ENCODE measurements at regions not wholly inside any gene's neighbourhood (a gene's known extent, or its start where the extent isn't known, plus 50 kb on each side); places are given as distances from the start of the nearest gene placed in this dataset.

DNA sequence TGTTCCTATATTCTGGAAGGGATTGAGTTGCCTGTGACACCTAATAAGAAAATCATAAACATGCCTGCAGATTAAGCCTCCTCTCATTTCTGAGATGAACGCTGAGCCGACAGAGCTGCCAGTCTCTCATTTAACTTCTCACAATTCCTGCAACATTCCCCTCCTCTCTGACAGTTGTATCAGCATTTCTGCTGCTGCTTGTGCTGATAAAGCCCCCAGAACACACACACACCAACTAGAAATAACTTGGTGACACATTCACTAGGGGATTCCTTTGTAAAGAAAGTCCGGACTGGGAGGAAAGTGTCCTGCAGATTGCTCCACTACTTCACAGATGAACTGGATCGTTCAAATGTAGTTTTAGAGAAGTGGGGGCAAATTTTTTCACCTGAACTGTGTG lies 437.3 kb downstream of the PLA2G4A start:
- TF ChIP-seq, protein P1, sequence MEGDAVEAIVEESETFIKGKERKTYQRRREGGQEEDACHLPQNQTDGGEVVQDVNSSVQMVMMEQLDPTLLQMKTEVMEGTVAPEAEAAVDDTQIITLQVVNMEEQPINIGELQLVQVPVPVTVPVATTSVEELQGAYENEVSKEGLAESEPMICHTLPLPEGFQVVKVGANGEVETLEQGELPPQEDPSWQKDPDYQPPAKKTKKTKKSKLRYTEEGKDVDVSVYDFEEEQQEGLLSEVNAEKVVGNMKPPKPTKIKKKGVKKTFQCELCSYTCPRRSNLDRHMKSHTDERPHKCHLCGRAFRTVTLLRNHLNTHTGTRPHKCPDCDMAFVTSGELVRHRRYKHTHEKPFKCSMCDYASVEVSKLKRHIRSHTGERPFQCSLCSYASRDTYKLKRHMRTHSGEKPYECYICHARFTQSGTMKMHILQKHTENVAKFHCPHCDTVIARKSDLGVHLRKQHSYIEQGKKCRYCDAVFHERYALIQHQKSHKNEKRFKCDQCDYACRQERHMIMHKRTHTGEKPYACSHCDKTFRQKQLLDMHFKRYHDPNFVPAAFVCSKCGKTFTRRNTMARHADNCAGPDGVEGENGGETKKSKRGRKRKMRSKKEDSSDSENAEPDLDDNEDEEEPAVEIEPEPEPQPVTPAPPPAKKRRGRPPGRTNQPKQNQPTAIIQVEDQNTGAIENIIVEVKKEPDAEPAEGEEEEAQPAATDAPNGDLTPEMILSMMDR (IDR thresholded peaks at IDR 0.05 in 8 of 11, conservative IDR thresholded peaks at IDR 0.05 in 3 of 11): no peak
- Histone ChIP-seq H3K4me3 (no peak overlapping the region), H3K27ac (no peak overlapping the region), H3K36me3 (no peaks in the 10 kb centered on the region), H3K9me3 (no peaks in the 10 kb centered on the region), H3K4me1 (no peaks in the 10 kb centered on the region), H3K27me3 (replicated peaks in 1 of 7) (no peaks in the 10 kb centered on the region)
- no peak for DNase-seq
- 59 to 70% (median 65%) methylated on average over 4 of the region's 4 CpGs for WGBS, 5 donors
- intact Hi-C loops (cut with DNase I; ENCODE audit: low total_unique reads): no loop called here

DNA sequence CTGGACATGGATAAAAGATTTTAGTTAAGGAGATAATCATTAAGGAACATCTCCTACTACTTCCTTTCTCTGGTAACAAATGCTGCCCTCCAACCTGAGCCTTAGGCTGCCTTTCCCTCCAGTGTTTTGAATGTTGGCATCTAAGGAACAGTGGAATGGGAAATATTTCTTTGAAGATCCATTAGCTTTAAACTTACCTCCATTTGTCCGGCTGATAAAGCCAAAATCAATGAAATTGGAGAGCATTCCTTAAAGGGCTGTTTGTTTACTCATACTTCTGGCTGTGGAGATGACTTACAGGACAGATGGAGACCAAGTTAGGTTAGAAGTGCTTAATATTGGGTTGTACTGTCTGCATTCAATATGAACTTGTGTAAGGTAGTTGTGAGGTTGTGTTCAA lies 439.1 kb downstream of the PLA2G4A start:
- H3K36me3 ChIP-seq: no peaks in the 10 kb centered on the region
- H3K9me3 ChIP-seq: no peaks in the 10 kb centered on the region
- WGBS, 5 donors: 58 to 82% (median 75%) methylated on average over 1 of the region's 1 CpG
- intact Hi-C loops (cut with DNase I; ENCODE audit: low total_unique reads): no loop called here
- TF ChIP-seq POLR2AphosphoS5 (IDR thresholded peaks at IDR 0.05) (no peak), POLR2A (IDR thresholded peaks at IDR 0.05) (no peak)
- TF ChIP-seq, protein P1 (IDR thresholded peaks at IDR 0.05 in 8 of 11, conservative IDR thresholded peaks at IDR 0.05 in 3 of 11): no peak
- H3K4me3 ChIP-seq: no peak overlapping the region
- DNase-seq: no peak
- H3K27ac ChIP-seq: no peak overlapping the region
- no peaks in the 10 kb centered on the region for H3K4me1 ChIP-seq
- H3K27me3 ChIP-seq (replicated peaks in 1 of 7): no peaks in the 10 kb centered on the region

DNA sequence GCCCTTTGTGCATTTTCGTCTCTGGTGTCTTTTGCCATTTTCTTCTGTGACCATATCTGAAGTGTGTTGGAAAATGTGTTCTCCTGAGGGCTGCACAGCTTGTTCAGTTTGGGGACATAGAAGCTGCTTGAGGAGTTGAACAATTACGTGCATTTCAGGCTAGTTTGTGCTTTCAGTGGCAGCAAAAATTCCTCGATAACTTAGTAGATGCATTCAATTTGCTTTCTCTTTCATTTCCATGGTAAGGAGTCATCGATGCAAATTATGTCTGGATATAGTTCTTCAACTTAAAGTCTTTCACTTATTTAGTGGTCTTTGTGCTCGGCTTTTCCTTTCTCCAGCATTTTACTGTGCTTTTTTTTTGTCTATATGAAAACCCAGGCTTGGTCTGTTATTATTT lies 441.5 kb downstream of the PLA2G4A start:
- Histone ChIP-seq H3K27ac (no peak overlapping the region), H3K36me3 (no peaks in the 10 kb centered on the region), H3K4me3 (no peak overlapping the region), H3K9me3 (no peaks in the 10 kb centered on the region), H3K4me1 (no peaks in the 10 kb centered on the region), H3K27me3 (replicated peaks in 1 of 7) (no peaks in the 10 kb centered on the region)
- intact Hi-C loops (cut with DNase I; ENCODE audit: low total_unique reads): no loop called here
- DNase-seq: no peak
- 68 to 89% (median 78%) methylated on average over 5 of the region's 5 CpGs for WGBS, 5 donors
- no peak for TF ChIP-seq POLR2AphosphoS5 (IDR thresholded peaks at IDR 0.05)
- no peak for TF ChIP-seq POLR2A (IDR thresholded peaks at IDR 0.05)
- TF ChIP-seq, protein P1 (IDR thresholded peaks at IDR 0.05 in 8 of 11, conservative IDR thresholded peaks at IDR 0.05 in 3 of 11): no peak

DNA sequence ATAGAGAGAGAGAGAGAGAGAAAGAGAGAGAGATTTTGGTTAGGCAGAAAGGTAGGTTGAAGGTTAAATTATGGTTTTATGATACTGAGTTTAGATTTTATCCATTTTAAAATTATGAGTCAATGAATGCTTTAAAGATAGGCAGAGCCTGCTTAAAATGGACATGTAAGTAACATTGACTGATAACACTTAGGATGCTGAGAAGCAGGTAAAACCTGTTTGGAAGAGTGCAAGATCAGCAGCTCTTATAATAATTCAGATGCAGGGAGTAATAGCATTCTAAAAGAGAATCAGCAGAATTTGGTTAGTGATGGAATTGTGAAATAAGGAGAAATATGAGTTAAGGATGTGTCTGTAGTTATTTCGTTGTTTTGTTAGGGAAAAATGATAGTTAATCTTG lies 446.6 kb downstream of the PLA2G4A start:
- TF ChIP-seq, protein P1 (IDR thresholded peaks at IDR 0.05 in 8 of 11, conservative IDR thresholded peaks at IDR 0.05 in 3 of 11): no peak
- TF ChIP-seq POLR2A (IDR thresholded peaks at IDR 0.05) (no peak), POLR2AphosphoS5 (IDR thresholded peaks at IDR 0.05) (no peak)
- Histone ChIP-seq H3K9me3 (no peaks in the 10 kb centered on the region), H3K4me3 (no peak overlapping the region), H3K36me3 (no peaks in the 10 kb centered on the region), H3K27me3 (replicated peaks in 1 of 7) (no peaks in the 10 kb centered on the region), H3K27ac (no peak overlapping the region), H3K4me1 (no peaks in the 10 kb centered on the region)
- 60 to 84% (median 79%) methylated on average over 1 of the region's 1 CpG for WGBS, 5 donors
- no peak for DNase-seq
- intact Hi-C loops (cut with DNase I; ENCODE audit: low total_unique reads): no loop called here
